Vagina (tissue), 2 donors: ENCODE measurements at regions not wholly inside any gene's neighbourhood (a gene's known extent, or its start where the extent isn't known, plus 50 kb on each side); places are given as distances from the start of the nearest gene placed in this dataset.
A peak's percentile ranks its signal among the peaks of the same experiment; 100 is the strongest.

Experiments
- DNase-seq, 2 donors: peaks; one replicate each; pipeline ENCODE4 v3.0.0-alpha.2; 2017; ENCODE audit errors: extremely low spot score in 2 of 2
- H3K27ac ChIP-seq: fragments of 200-600 bp; sonication (generic); one replicate; pipeline ENCODE4 v1.5.1; 2019
- H3K27me3 ChIP-seq: fragments of 200-600 bp; sonication (generic); one replicate; pipeline ENCODE4 v1.5.1; 2019
- H3K36me3 ChIP-seq, 2 donors: fragments of 200-600 bp; sonication (generic); one replicate each; pipeline ENCODE4 v1.5.1; 2017 to 2019
- H3K4me1 ChIP-seq: fragments of 200-600 bp; sonication (generic); one replicate; pipeline ENCODE4 v1.5.1; 2019
- H3K4me3 ChIP-seq, 2 donors: fragments of 200-600 bp; sonication (generic); 1 replicate in 1 of 2; 2 replicates in 1 of 2; pipeline ENCODE4 v1.5.1; 2016 to 2019
- H3K9me3 ChIP-seq: fragments of 200-600 bp; sonication (generic); one replicate; pipeline ENCODE4 v1.5.1; 2019
- CTCF ChIP-seq, 3 experiments: fragments of 450-650 bp in 2 of 3; fragments of 200-600 bp in 1 of 3; sonication (generic) in 1 of 3; IDR thresholded peaks; one replicate each; pipeline ENCODE4 v1.5.1; 2017 to 2019; ENCODE audit warnings: antibody characterized with exemption in 3 of 3, mild to moderate bottlenecking in 2 of 3, moderate library complexity in 2 of 3
- POLR2A ChIP-seq, 2 donors: fragments of 450-650 bp; IDR thresholded peaks; one replicate each; pipeline ENCODE4 v1.6.1; 2017; ENCODE audit warnings: antibody characterized with exemption in 2 of 2, mild to moderate bottlenecking in 2 of 2, moderate library complexity in 2 of 2
- POLR2AphosphoS5 ChIP-seq, 2 donors: sonication (generic); formaldehyde crosslinking; IDR thresholded peaks; one replicate each; pipeline ENCODE4 v1.9.0; 2017; ENCODE audit warnings: antibody characterized with exemption in 2 of 2, mild to moderate bottlenecking in 2 of 2, low read depth in 1 of 2; ENCODE audit not compliant: insufficient read depth in 1 of 2
- intact Hi-C: fragments of 100-400 bp; cut with DNase I; formaldehyde crosslinking; loops from one replicate; pipeline ENCODE4 v1.15.1; 2023

GRCh38 chr15:57777003-57777402 is 70.5 kb downstream of the POLR2M start:
- no peak overlapping the region for H3K4me3 ChIP-seq
- H3K27me3 ChIP-seq, result no peaks in the 10 kb centered on the region
- no peak overlapping the region for H3K27ac ChIP-seq
- TF ChIP-seq CTCF (IDR thresholded peaks at IDR 0.05) (no peak), POLR2AphosphoS5 (IDR thresholded peaks at IDR 0.05; ENCODE audit: insufficient read depth in 1 of 2, low read depth in 1 of 2) (no peak), POLR2A (IDR thresholded peaks at IDR 0.05) (no peak)
- intact Hi-C loops, result no loop called here
- no peaks in the 10 kb centered on the region for H3K9me3 ChIP-seq
- H3K4me1 ChIP-seq, result no peaks in the 10 kb centered on the region
- no peak for DNase-seq
- no peaks in the 10 kb centered on the region for H3K36me3 ChIP-seq

GRCh38 chr15:57780471-57780870 is 74.0 kb downstream of the POLR2M start:
- TF ChIP-seq CTCF (IDR thresholded peaks at IDR 0.05), result no peak
- TF ChIP-seq POLR2A (IDR thresholded peaks at IDR 0.05), result no peak
- TF ChIP-seq POLR2AphosphoS5 (IDR thresholded peaks at IDR 0.05; ENCODE audit: insufficient read depth in 1 of 2, low read depth in 1 of 2), result no peak
- intact Hi-C loops, result no loop called here

GRCh38 chr15:57782731-57783130 is 76.2 kb downstream of the POLR2M start:
- no peak for TF ChIP-seq POLR2A (IDR thresholded peaks at IDR 0.05)
- no peak for TF ChIP-seq CTCF (IDR thresholded peaks at IDR 0.05)
- no peak for TF ChIP-seq POLR2AphosphoS5 (IDR thresholded peaks at IDR 0.05; ENCODE audit: insufficient read depth in 1 of 2, low read depth in 1 of 2)
- intact Hi-C loops, result no loop called here
- no peak for DNase-seq
- Histone ChIP-seq H3K9me3 (no peaks in the 10 kb centered on the region), H3K36me3 (no peaks in the 10 kb centered on the region), H3K4me3 (no peak overlapping the region), H3K4me1 (peaks cover 9% of the 10 kb centered on the region), H3K27ac (no peak overlapping the region), H3K27me3 (no peaks in the 10 kb centered on the region)

More at GRCh38 chr15:57780471-57780870, 74.0 kb downstream of the POLR2M start:
- Histone ChIP-seq H3K4me3 (no peak overlapping the region), H3K4me1 (peaks cover 9% of the 10 kb centered on the region), H3K27me3 (no peaks in the 10 kb centered on the region), H3K36me3 (no peaks in the 10 kb centered on the region), H3K27ac (no peak overlapping the region), H3K9me3 (no peaks in the 10 kb centered on the region)
- no peak for DNase-seq

GRCh38 chr15:57784081-57784511 is 77.6 kb downstream of the POLR2M start:
- TF ChIP-seq POLR2A (IDR thresholded peaks at IDR 0.05) (no peak), POLR2AphosphoS5 (IDR thresholded peaks at IDR 0.05; ENCODE audit: insufficient read depth in 1 of 2, low read depth in 1 of 2) (no peak), CTCF (IDR thresholded peaks at IDR 0.05) (no peak)
- H3K27ac ChIP-seq, result peak overlapping the region; percentile 51
- no peaks in the 10 kb centered on the region for H3K36me3 ChIP-seq
- H3K4me1 ChIP-seq, result peaks cover 9% of the 10 kb centered on the region
- DNase-seq, result no peak
- no peak overlapping the region for H3K4me3 ChIP-seq
- no peaks in the 10 kb centered on the region for H3K9me3 ChIP-seq
- H3K27me3 ChIP-seq, result no peaks in the 10 kb centered on the region
- intact Hi-C loops, result no loop called here

GRCh38 chr15:57785039-57785438 is 78.5 kb downstream of the POLR2M start:
- TF ChIP-seq POLR2A (IDR thresholded peaks at IDR 0.05) (no peak), CTCF (IDR thresholded peaks at IDR 0.05) (no peak), POLR2AphosphoS5 (IDR thresholded peaks at IDR 0.05; ENCODE audit: insufficient read depth in 1 of 2, low read depth in 1 of 2) (no peak)
- H3K9me3 ChIP-seq, result no peaks in the 10 kb centered on the region
- DNase-seq, result no peak
- no peak overlapping the region for H3K4me3 ChIP-seq
- intact Hi-C loops, result no loop called here
- no peak overlapping the region for H3K27ac ChIP-seq
- peaks cover 9% of the 10 kb centered on the region for H3K4me1 ChIP-seq
- no peaks in the 10 kb centered on the region for H3K36me3 ChIP-seq
- no peaks in the 10 kb centered on the region for H3K27me3 ChIP-seq
